Stimulated activated memory B cell treated with anti-CD40 and anti-IgM and Interleukin-4, amounts not matched to agents 10 μg/mL and 1 μg/mL and 100 μg/mL, for 72 hours (primary cell): ENCODE measurements at regions not wholly inside any gene's neighbourhood (a gene's known extent, or its start where the extent isn't known, plus 50 kb on each side); places are given as distances from the start of the nearest gene placed in this dataset.

Experiments
- ATAC-seq: fragments of 150-1000 bp; cut with Tn5 transposase; 2 replicates; pipeline ENCODE4 v1.10.0; 2021
- H3K27ac Mint-ChIP-seq: one replicate; pipeline ENCODE4 v1.8.0; 2022; ENCODE audit warnings: mild to moderate bottlenecking, mixed read lengths
- H3K27me3 Mint-ChIP-seq: one replicate; pipeline ENCODE4 v1.8.0; 2022; ENCODE audit warnings: mixed read lengths
- H3K36me3 Mint-ChIP-seq: one replicate; pipeline ENCODE4 v1.8.0; 2022; ENCODE audit warnings: mixed read lengths
- H3K4me1 Mint-ChIP-seq: one replicate; pipeline ENCODE4 v1.8.0; 2022; ENCODE audit warnings: mixed read lengths
- H3K4me3 Mint-ChIP-seq: one replicate; pipeline ENCODE4 v1.8.0; 2022; ENCODE audit warnings: mild to moderate bottlenecking, moderate library complexity, mixed read lengths
- H3K9me3 Mint-ChIP-seq: one replicate; pipeline ENCODE4 v1.8.0; 2022; ENCODE audit warnings: mixed read lengths

DNA sequence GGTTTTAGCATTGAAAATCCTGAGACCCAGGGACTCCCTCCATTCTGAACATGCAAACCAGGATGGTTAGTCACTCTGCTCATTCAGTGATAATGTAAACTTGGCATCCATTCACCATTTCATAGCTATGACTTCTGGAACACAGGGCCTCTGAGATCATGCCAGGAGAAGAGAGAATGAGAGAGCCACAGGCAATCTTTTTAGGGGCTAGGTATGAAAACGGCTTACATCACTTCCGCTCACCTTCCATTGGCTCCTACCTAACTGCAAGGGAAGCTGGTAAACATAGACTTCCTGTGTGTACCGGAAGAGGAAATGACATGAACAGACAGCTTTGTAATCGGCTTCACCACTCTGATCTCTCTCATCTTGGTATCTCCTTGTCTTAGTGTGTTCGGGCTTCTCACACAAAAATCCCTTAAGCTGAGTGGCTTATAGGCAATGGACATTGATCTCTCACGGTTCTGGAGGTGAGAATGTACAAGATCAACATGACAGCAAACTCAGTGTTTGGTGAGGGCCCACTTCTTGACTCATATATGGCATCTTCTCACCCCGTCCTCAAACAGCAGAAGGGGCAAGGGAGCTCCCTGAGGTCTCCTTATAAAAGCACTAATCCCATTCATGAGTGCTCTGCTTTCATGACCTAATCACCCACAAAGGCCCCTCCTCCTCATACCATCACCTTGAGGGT is 465.9 kb upstream of the TBX3 start:
- no peaks in the 10 kb centered on the region for H3K4me1 Mint-ChIP-seq
- no peak for ATAC-seq
- no peak overlapping the region for H3K4me3 Mint-ChIP-seq
- no peaks in the 10 kb centered on the region for H3K27me3 Mint-ChIP-seq
- H3K27ac Mint-ChIP-seq: no peak overlapping the region
- peaks cover 17% of the 10 kb centered on the region for H3K9me3 Mint-ChIP-seq
- H3K36me3 Mint-ChIP-seq: no peaks in the 10 kb centered on the region

- no peaks in the 10 kb centered on the region for H3K4me1 Mint-ChIP-seq
- no peak for ATAC-seq
- H3K9me3 Mint-ChIP-seq: peaks cover 16% of the 10 kb centered on the region
- no peak overlapping the region for H3K4me3 Mint-ChIP-seq
- no peak overlapping the region for H3K27ac Mint-ChIP-seq
- H3K27me3 Mint-ChIP-seq: no peaks in the 10 kb centered on the region
- no peaks in the 10 kb centered on the region for H3K36me3 Mint-ChIP-seq
Measured at GRCh38 chr12:115149279-115149678, 465.3 kb upstream of the TBX3 start.

- Mint-ChIP-seq H3K4me1 (no peaks in the 10 kb centered on the region), H3K4me3 (no peak overlapping the region), H3K27me3 (no peaks in the 10 kb centered on the region), H3K36me3 (no peaks in the 10 kb centered on the region), H3K27ac (no peak overlapping the region), H3K9me3 (peaks cover 19% of the 10 kb centered on the region)
- no peak for ATAC-seq
Measured at GRCh38 chr12:115147916-115148315, 463.9 kb upstream of the TBX3 start.

DNA sequence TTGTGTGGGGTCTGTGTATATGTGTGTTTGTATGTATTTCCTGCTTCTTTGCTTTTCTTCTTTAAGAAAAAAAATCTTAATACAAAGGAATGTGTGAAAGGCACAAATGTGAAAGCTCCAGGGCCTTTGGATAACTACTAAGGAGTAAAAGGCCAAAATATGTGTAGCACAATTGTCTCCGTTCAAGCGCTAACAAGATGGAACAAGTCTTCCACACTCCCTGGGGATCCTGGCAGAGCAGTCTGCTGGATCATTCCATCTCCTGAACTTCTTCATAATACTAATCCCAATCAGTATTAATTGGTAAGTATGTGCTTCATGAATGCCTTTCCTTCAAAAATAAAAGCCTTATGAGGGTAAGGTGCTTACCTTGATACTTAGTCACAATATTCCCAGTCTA is 462.5 kb upstream of the TBX3 start:
- Mint-ChIP-seq H3K36me3 (no peaks in the 10 kb centered on the region), H3K27me3 (no peaks in the 10 kb centered on the region), H3K27ac (no peak overlapping the region), H3K9me3 (peaks cover 19% of the 10 kb centered on the region), H3K4me1 (no peaks in the 10 kb centered on the region), H3K4me3 (no peak overlapping the region)
- ATAC-seq: no peak

DNA sequence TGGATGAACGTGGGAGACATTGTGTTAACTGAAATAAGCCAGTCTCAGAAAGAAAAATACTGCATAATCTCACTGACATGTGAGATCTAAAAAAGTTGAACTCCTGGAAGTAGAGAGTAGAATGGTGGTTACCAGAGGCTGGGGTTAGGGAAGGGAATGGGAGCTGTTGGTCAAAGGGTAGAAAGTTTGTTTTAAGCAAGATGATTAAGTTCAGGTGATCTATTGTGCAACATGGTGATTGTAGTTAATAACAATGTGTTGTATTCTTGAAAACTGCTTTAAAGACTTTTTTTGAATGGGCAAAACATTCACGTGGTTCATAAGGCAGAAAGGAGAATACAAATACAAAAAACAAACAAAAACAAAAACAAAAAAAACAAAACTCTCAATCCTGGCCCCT is 460.4 kb upstream of the TBX3 start:
- Mint-ChIP-seq H3K9me3 (peaks cover 14% of the 10 kb centered on the region), H3K27ac (no peak overlapping the region), H3K4me1 (no peaks in the 10 kb centered on the region), H3K4me3 (no peak overlapping the region), H3K36me3 (no peaks in the 10 kb centered on the region), H3K27me3 (no peaks in the 10 kb centered on the region)
- no peak for ATAC-seq

DNA sequence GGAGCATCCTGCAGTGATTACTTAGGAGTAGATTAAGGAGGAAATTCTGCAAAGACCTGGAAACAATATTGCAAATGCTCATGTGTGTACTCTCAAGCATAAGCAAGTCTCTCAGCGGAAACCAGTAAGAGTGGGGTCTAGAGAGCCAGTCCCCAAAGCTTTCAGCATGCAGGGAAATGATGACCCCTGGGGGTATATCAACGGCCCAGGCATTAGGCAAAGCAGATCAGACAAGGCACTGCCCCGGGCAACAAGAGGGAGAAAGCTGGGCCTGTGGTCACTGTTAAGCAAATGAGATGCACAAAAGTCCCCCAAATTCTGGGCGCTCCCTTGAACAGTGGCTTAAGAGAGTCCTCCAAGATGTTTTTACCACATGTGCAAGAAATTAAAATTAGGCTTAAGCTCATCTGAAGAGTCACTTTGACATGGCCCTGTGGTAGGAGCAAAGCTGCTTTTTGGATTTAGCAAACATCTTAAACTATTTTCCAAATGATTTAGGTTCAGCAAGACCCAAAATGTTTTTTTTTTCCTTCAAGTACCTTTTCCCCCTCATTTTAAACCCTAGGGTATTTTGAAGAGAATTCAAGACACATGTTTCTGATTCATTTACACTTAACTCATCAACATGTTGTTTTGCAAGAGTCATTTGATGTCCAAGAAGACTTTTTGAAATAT is 457.1 kb upstream of the TBX3 start:
- Mint-ChIP-seq H3K4me3 (no peak overlapping the region), H3K4me1 (no peaks in the 10 kb centered on the region), H3K27me3 (no peaks in the 10 kb centered on the region), H3K36me3 (no peaks in the 10 kb centered on the region), H3K9me3 (peaks cover 5% of the 10 kb centered on the region), H3K27ac (no peak overlapping the region)
- no peak for ATAC-seq

- Mint-ChIP-seq H3K36me3 (no peaks in the 10 kb centered on the region), H3K27me3 (no peaks in the 10 kb centered on the region), H3K9me3 (no peaks in the 10 kb centered on the region), H3K4me3 (no peak overlapping the region), H3K27ac (no peak overlapping the region), H3K4me1 (no peaks in the 10 kb centered on the region)
- no peak for ATAC-seq
Measured at GRCh38 chr12:115137812-115138521, 454.0 kb upstream of the TBX3 start.

DNA sequence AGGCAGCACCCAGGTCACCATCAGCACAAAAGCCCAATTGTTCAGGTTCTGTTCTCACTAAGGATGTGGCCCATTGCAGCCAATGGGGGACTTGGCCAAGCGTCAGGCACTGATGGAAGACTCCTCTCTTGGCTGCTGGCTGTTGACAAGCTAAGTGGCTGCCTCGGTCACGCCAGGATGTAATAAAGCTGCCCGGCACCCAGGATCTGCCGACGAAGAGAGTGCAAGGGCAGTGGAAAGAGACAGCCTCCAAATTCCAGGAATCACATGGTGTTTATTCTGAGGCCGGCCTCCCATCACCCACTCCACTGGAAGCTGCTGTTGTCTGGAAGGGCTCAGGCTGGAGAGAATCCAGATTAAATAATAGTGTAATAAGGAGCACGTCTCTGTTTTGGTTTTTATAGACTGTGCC is 451.8 kb upstream of the TBX3 start:
- peaks cover 3% of the 10 kb centered on the region for H3K9me3 Mint-ChIP-seq
- ATAC-seq: no peak
- H3K27me3 Mint-ChIP-seq: no peaks in the 10 kb centered on the region
- H3K36me3 Mint-ChIP-seq: no peaks in the 10 kb centered on the region
- no peaks in the 10 kb centered on the region for H3K4me1 Mint-ChIP-seq
- H3K4me3 Mint-ChIP-seq: no peak overlapping the region
- H3K27ac Mint-ChIP-seq: no peak overlapping the region

DNA sequence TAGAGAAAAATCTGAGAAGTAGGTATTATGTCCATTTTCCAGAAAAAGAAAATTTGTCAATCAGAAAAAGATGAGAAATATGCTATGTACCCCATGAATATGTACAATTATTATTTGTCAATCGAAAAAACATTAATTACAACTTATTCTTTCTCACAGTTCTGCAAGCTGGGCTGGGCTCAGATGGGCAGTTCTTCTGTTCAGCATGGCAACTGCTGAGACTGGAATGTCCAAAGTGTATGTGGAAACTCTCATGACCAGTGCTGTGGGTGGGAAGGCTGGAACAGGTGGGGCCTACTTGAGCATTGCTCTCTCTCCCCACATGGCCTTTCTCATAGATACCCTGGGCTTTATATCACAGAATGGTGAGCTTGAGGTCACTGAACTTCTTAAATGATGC is 450.3 kb upstream of the TBX3 start:
- Mint-ChIP-seq H3K27ac (no peak overlapping the region), H3K4me1 (no peaks in the 10 kb centered on the region), H3K9me3 (peaks cover 6% of the 10 kb centered on the region), H3K4me3 (no peak overlapping the region), H3K27me3 (no peaks in the 10 kb centered on the region), H3K36me3 (no peaks in the 10 kb centered on the region)
- no peak for ATAC-seq

- Mint-ChIP-seq H3K4me3 (no peak overlapping the region), H3K4me1 (no peaks in the 10 kb centered on the region), H3K27ac (no peak overlapping the region), H3K36me3 (no peaks in the 10 kb centered on the region), H3K27me3 (no peaks in the 10 kb centered on the region), H3K9me3 (peaks cover 6% of the 10 kb centered on the region)
- no peak for ATAC-seq
Measured at GRCh38 chr12:115132905-115133304, 448.9 kb upstream of the TBX3 start.

DNA sequence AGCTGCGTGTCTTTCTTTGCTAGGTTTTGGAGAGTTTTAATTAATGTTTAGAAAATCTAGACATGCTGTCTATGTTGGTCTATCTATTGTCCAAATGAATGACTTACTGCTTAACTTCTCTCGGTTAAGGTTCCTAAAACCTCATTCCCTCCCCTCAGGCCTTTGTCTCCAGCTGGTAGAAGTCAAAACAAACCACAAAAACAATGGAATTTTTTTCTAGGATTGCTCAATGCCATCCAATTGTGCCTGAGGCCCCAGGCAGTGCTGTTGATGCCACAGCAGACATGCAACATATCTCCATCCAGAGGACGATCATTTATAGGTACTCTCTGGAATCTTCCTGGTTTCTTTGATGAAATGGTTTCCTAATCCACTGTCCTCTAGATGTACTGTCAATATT is 448.2 kb upstream of the TBX3 start:
- Mint-ChIP-seq H3K27ac (no peak overlapping the region), H3K36me3 (no peaks in the 10 kb centered on the region), H3K4me1 (no peaks in the 10 kb centered on the region)

GRCh38 chr12:115129727-115130126 is 445.8 kb upstream of the TBX3 start:
- H3K27me3 Mint-ChIP-seq: no peaks in the 10 kb centered on the region
- H3K36me3 Mint-ChIP-seq: no peaks in the 10 kb centered on the region
- H3K9me3 Mint-ChIP-seq: peaks cover 6% of the 10 kb centered on the region
- H3K27ac Mint-ChIP-seq: no peak overlapping the region
- no peak for ATAC-seq
- no peak overlapping the region for H3K4me3 Mint-ChIP-seq
- no peaks in the 10 kb centered on the region for H3K4me1 Mint-ChIP-seq

More for the DNA sequence above, 448.2 kb upstream of the TBX3 start:
- H3K4me3 Mint-ChIP-seq: no peak overlapping the region
- H3K27me3 Mint-ChIP-seq: no peaks in the 10 kb centered on the region
- peaks cover 6% of the 10 kb centered on the region for H3K9me3 Mint-ChIP-seq
- no peak for ATAC-seq

DNA sequence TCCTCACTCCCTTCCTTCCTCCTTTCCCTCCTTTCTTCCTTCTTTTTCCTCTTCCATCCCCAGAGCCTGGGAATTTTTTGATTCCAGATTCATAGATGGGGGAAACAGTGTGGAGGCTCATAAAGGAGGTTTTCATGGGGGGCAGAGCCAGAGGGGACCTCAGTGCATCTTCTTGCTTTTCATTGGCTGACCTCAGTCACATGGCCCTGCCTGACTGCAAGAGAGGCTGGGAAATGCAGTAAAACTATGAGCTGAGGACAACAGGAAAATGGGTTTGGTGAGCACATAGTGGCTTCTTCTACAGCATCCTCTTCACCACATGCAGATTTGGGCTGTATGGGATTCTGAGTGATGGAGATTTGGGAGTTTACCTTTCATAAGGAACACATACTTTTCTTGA is 437.1 kb upstream of the TBX3 start:
- no peak for ATAC-seq
- H3K27ac Mint-ChIP-seq: no peak overlapping the region
- peaks cover 10% of the 10 kb centered on the region for H3K9me3 Mint-ChIP-seq
- H3K4me3 Mint-ChIP-seq: no peak overlapping the region
- no peaks in the 10 kb centered on the region for H3K4me1 Mint-ChIP-seq
- no peaks in the 10 kb centered on the region for H3K36me3 Mint-ChIP-seq
- H3K27me3 Mint-ChIP-seq: no peaks in the 10 kb centered on the region

DNA sequence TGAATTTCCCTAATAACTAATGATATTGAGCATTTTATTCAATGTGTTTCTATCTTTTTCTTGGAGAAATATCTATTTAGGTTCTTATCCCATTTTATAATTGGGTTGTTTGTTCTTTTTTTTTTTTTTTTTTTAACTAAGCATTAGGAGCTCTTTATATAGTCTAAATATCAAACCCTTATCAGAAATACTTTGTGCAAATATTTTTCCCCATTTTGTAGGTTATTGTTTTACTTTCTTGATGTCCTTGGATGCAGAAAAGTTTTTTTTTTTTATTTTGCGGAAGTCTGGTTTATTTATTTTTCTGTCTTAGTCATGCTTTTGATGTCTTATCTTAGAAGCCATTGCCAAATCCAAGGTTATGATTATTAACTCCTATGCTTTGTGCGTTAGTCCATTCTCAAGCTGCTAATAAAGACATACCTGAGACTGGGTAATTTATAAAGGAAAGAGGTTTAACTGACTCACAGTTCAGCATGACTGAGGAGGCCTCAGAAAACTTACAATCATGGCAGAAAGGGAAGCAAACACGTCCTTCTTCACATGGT is 434.3 kb upstream of the TBX3 start:
- ATAC-seq: no peak
- no peak overlapping the region for H3K27ac Mint-ChIP-seq
- no peaks in the 10 kb centered on the region for H3K36me3 Mint-ChIP-seq
- peaks cover 10% of the 10 kb centered on the region for H3K9me3 Mint-ChIP-seq
- H3K4me3 Mint-ChIP-seq: no peak overlapping the region
- no peaks in the 10 kb centered on the region for H3K4me1 Mint-ChIP-seq
- H3K27me3 Mint-ChIP-seq: no peaks in the 10 kb centered on the region

GRCh38 chr12:115114140-115114539 is 430.2 kb upstream of the TBX3 start:
- no peak for ATAC-seq
- Mint-ChIP-seq H3K27me3 (no peaks in the 10 kb centered on the region), H3K9me3 (peaks cover 10% of the 10 kb centered on the region), H3K36me3 (no peaks in the 10 kb centered on the region), H3K4me3 (no peak overlapping the region), H3K27ac (no peak overlapping the region), H3K4me1 (no peaks in the 10 kb centered on the region)

GRCh38 chr12:115109863-115110262 is 425.9 kb upstream of the TBX3 start:
- Mint-ChIP-seq H3K27ac (no peak overlapping the region), H3K36me3 (no peaks in the 10 kb centered on the region), H3K4me3 (no peak overlapping the region), H3K9me3 (peaks cover 7% of the 10 kb centered on the region), H3K4me1 (no peaks in the 10 kb centered on the region), H3K27me3 (no peaks in the 10 kb centered on the region)
- no peak for ATAC-seq
